ENCODE measurements at regions not wholly inside any gene's neighbourhood (a gene's known extent, or its start where the extent isn't known, plus 50 kb on each side); places are given as distances from the start of the nearest gene placed in this dataset.

GRCh38 chr15:93476491-93477177 lies 387.6 kb upstream of the RGMA start:
- Mint-ChIP-seq H3K36me3 (ENCODE audit: low read depth) (no peaks in the 10 kb centered on the region), H3K9me3 (peaks cover 55% of the 10 kb centered on the region), H3K27me3 (ENCODE audit: insufficient read depth) (peaks cover 3% of the 10 kb centered on the region; the same call in 1 of the 2 replicates), H3K4me1 (ENCODE audit: low read depth) (no peaks in the 10 kb centered on the region), H3K4me3 (no peak overlapping the region), H3K27ac (no peak overlapping the region)
- no peak for TF ChIP-seq CTCF (IDR thresholded peaks at IDR 0.05)
- no peak for DNase-seq

DNA sequence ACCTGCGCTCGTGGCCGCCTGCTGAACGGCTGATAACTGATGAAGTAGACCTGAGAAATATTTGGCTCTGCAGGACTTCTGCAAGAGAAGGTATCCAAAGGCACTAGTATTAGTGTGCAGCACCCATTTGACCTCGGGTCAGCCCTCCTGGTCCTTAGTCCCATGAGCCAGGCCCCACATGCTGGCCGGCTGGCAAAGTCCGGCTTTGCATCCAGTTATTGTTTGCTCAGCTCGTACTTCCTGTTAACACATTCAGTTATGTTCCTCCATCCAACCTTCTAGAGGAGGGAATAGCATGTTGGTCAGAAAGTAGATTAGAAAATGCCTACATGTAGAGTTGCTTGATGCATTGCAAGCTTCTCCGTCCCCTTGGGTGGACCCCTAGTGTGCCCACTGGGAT lies 385.7 kb upstream of the RGMA start:
- no peak overlapping the region for H3K27ac Mint-ChIP-seq
- H3K4me3 Mint-ChIP-seq: no peak overlapping the region
- H3K27me3 Mint-ChIP-seq (ENCODE audit: insufficient read depth): peaks cover 3% of the 10 kb centered on the region; the same call in 1 of the 2 replicates
- peaks cover 52% of the 10 kb centered on the region for H3K9me3 Mint-ChIP-seq
- TF ChIP-seq CTCF (IDR thresholded peaks at IDR 0.05): no peak
- no peaks in the 10 kb centered on the region for H3K4me1 Mint-ChIP-seq (ENCODE audit: low read depth)
- DNase-seq: no peak
- H3K36me3 Mint-ChIP-seq (ENCODE audit: low read depth): no peaks in the 10 kb centered on the region

GRCh38 chr15:93469994-93470393 lies 381.0 kb upstream of the RGMA start:
- no peak overlapping the region for H3K4me3 Mint-ChIP-seq

DNA sequence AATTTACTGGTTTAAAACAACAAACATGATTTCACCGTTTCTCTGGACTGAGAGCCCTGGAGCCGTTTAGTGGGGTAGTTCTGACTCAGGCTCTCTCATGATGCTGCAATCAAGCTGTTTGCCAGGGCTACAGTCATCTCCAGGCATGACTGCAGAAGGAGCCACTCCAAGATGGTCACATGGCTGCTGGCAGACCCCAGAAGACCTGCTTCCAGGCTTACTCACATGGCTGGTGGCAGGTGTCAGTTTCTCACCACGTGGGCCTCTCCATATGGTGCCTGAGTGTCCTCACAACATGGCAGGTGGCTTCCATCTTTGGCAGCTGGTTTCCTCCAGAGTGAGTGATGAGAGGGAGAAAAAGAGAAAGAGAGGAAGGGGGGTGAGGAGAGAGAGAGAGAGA lies 378.3 kb upstream of the RGMA start:
- H3K4me1 Mint-ChIP-seq (ENCODE audit: low read depth): no peaks in the 10 kb centered on the region
- H3K4me3 Mint-ChIP-seq: no peak overlapping the region
- no peaks in the 10 kb centered on the region for H3K36me3 Mint-ChIP-seq (ENCODE audit: low read depth)
- no peak overlapping the region for H3K27ac Mint-ChIP-seq
- no peak for TF ChIP-seq CTCF (IDR thresholded peaks at IDR 0.05)
- DNase-seq: no peak
- H3K9me3 Mint-ChIP-seq: peaks cover 51% of the 10 kb centered on the region
- no peaks in the 10 kb centered on the region for H3K27me3 Mint-ChIP-seq (ENCODE audit: insufficient read depth)

More at GRCh38 chr15:93469994-93470393, 381.0 kb upstream of the RGMA start:
- DNase-seq: no peak
- Mint-ChIP-seq H3K36me3 (ENCODE audit: low read depth) (no peaks in the 10 kb centered on the region), H3K9me3 (peaks cover 54% of the 10 kb centered on the region), H3K27me3 (ENCODE audit: insufficient read depth) (no peaks in the 10 kb centered on the region), H3K27ac (no peak overlapping the region), H3K4me1 (ENCODE audit: low read depth) (no peaks in the 10 kb centered on the region)
- TF ChIP-seq CTCF (IDR thresholded peaks at IDR 0.05): no peak

DNA sequence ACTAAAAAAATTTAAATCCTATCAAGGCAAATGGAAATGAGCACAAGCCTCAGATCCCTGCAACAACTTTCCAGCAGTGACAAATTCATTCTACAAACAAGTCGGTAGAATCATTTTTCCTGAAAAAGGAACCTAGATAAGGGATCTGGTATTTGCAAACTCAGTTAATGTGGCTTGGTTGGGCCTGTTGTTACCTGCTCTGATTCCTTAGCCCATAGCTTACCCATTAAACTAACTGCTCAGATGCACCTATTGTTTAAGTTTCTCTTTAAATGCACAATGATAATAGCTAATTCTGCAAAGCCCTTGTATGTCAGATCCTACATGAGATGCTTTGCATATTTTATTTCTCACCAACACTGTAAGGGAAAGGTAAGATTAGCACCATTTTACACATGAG lies 377.4 kb upstream of the RGMA start:
- Mint-ChIP-seq H3K27ac (no peak overlapping the region), H3K9me3 (peaks cover 47% of the 10 kb centered on the region), H3K4me1 (ENCODE audit: low read depth) (no peaks in the 10 kb centered on the region), H3K36me3 (ENCODE audit: low read depth) (no peaks in the 10 kb centered on the region), H3K27me3 (ENCODE audit: insufficient read depth) (no peaks in the 10 kb centered on the region), H3K4me3 (no peak overlapping the region)
- no peak for TF ChIP-seq CTCF (IDR thresholded peaks at IDR 0.05)
- no peak for DNase-seq
